ENCODE measurements at regions not wholly inside any gene's neighbourhood (a gene's known extent, or its start where the extent isn't known, plus 50 kb on each side); places are given as distances from the start of the nearest gene placed in this dataset.

- no peak overlapping the region for H3K27ac ChIP-seq
- POLR2A ChIA-PET (ENCODE audit: low non-redundant PET): no interaction called here
- no peak for TF ChIP-seq CTCF (conservative IDR thresholded peaks at IDR 0.05; ENCODE audit: low read depth)
- CTCF ChIA-PET: interaction anchor here (0.7 kb wide), 1 partner anchor 1100 kb away, joined by 3 read pairs; no protein-coding TSS in a partner anchor
- no peak for DNase-seq (ENCODE audit: low spot score)
Measured at GRCh38 chr3:103711670-103712069, 1276.9 kb downstream of the ZPLD1 start.

- CTCF ChIA-PET: interaction anchor here (0.7 kb wide), 1 partner anchor 20 kb away, joined by 3 read pairs; no protein-coding TSS in a partner anchor
- DNase-seq (ENCODE audit: low spot score): peak; percentile 46
- no peak for TF ChIP-seq CTCF (conservative IDR thresholded peaks at IDR 0.05; ENCODE audit: low read depth)
- POLR2A ChIA-PET (ENCODE audit: low non-redundant PET): no interaction called here
- H3K27ac ChIP-seq: no peak overlapping the region
Measured at GRCh38 chr3:103712320-103713008, 1277.6 kb downstream of the ZPLD1 start.

- DNase-seq (ENCODE audit: low spot score): no peak
- no peak overlapping the region for H3K27ac ChIP-seq
- ChIA-PET CTCF (no interaction called here), POLR2A (ENCODE audit: low non-redundant PET) (no interaction called here)
- no peak for TF ChIP-seq CTCF (conservative IDR thresholded peaks at IDR 0.05; ENCODE audit: low read depth)
Measured at GRCh38 chr3:103729547-103729946, 1294.7 kb downstream of the ZPLD1 start.

- ChIA-PET CTCF (interaction anchor here (0.6 kb wide), 1 partner anchor 1385 kb away, joined by 3 read pairs; no protein-coding TSS in a partner anchor), POLR2A (ENCODE audit: low non-redundant PET) (no interaction called here)
- no peak overlapping the region for H3K27ac ChIP-seq
- TF ChIP-seq CTCF (conservative IDR thresholded peaks at IDR 0.05; ENCODE audit: low read depth): no peak
- no peak for DNase-seq (ENCODE audit: low spot score)
Measured at GRCh38 chr3:103730744-103731143, 1295.9 kb downstream of the ZPLD1 start.

GRCh38 chr3:103752986-103753385, 1318.2 kb downstream of the ZPLD1 start:
- no peak for DNase-seq (ENCODE audit: low spot score)
- TF ChIP-seq CTCF (conservative IDR thresholded peaks at IDR 0.05; ENCODE audit: low read depth): no peak
- POLR2A ChIA-PET (ENCODE audit: low non-redundant PET): no interaction called here
- no peak overlapping the region for H3K27ac ChIP-seq
- CTCF ChIA-PET: no interaction called here

- DNase-seq (ENCODE audit: low spot score): no peak
- POLR2A ChIA-PET (ENCODE audit: low non-redundant PET): no interaction called here
- CTCF ChIA-PET: no interaction called here
- H3K27ac ChIP-seq: no peak overlapping the region
- TF ChIP-seq CTCF (conservative IDR thresholded peaks at IDR 0.05; ENCODE audit: low read depth): no peak
Measured at GRCh38 chr3:103767635-103768034, 1332.8 kb downstream of the ZPLD1 start.
